LNCaP clone FGC (cell line): ENCODE measurements at regions not wholly inside any gene's neighbourhood (a gene's known extent, or its start where the extent isn't known, plus 50 kb on each side); places are given as distances from the start of the nearest gene placed in this dataset.
"Not testable (repeated sequence)": the region's sequence is repeated elsewhere in the genome, so short reads cannot be mapped to it uniquely, and the experiment has no call there.

Experiments used
- DNase-seq: peaks from one replicate; pipeline ENCODE4 v3.0.0-alpha.2; 2011; ENCODE audit warnings: low read depth
- H3K4me3 ChIP-seq: 2 replicates; pipeline ENCODE4 v1.5.1; 2011; ENCODE audit warnings: mild to moderate bottlenecking, low read depth, low read length, control low read depth
- CTCF ChIP-seq: IDR thresholded peaks from 2 replicates; pipeline ENCODE4 v1.5.1; 2012; ENCODE audit warnings: mild to moderate bottlenecking; ENCODE audit not compliant: control insufficient read depth, insufficient read depth; ENCODE audit errors: extremely low read depth

GRCh38 chr5:82639393-82640144, 361.4 kb upstream of the RPS23 start:
- no peak for TF ChIP-seq CTCF
- H3K4me3 ChIP-seq: no peak overlapping the region

GRCh38 chr5:82636591-82636990, 358.4 kb upstream of the RPS23 start:
- no peak overlapping the region for H3K4me3 ChIP-seq
- no peak for DNase-seq
- no peak for TF ChIP-seq CTCF

More at GRCh38 chr5:82639393-82640144, 361.4 kb upstream of the RPS23 start:
- DNase-seq: no peak

- no peak for DNase-seq
- TF ChIP-seq CTCF: no peak
- no peak overlapping the region for H3K4me3 ChIP-seq
These were observed 357.6 kb upstream of the RPS23 start for GRCh38 chr5:82635561-82636288.

GRCh38 chr5:82628364-82628910, 350.3 kb upstream of the RPS23 start:
- no peak for TF ChIP-seq CTCF
- no peak for DNase-seq
- no peak overlapping the region for H3K4me3 ChIP-seq

GRCh38 chr5:82626905-82627591, 348.9 kb upstream of the RPS23 start:
- DNase-seq: not testable (repeated sequence)

GRCh38 chr5:82626012-82626411, 347.9 kb upstream of the RPS23 start:
- not testable (repeated sequence) for H3K4me3 ChIP-seq, DNase-seq

More at GRCh38 chr5:82626905-82627591, 348.9 kb upstream of the RPS23 start:
- H3K4me3 ChIP-seq: not testable (repeated sequence)

- no peak for TF ChIP-seq CTCF
- H3K4me3 ChIP-seq: no peak overlapping the region
- DNase-seq: no peak
These were observed 345.9 kb upstream of the RPS23 start for GRCh38 chr5:82624062-82624461.
